HL-60 (cell line): ENCODE measurements at regions not wholly inside any gene's neighbourhood (a gene's known extent, or its start where the extent isn't known, plus 50 kb on each side); places are given as distances from the start of the nearest gene placed in this dataset.

Experiments used
- CTCF ChIP-seq: IDR thresholded peaks from one replicate; pipeline ENCODE4 v1.5.1; 2011; ENCODE audit warnings: low read length, control low read depth, inconsistent platforms; ENCODE audit not compliant: insufficient read depth
- GABPA ChIP-seq: IDR thresholded peaks from 2 replicates; pipeline ENCODE4 v1.6.1; 2012; ENCODE audit warnings: low read depth
- POLR2AphosphoS5 ChIP-seq: IDR thresholded peaks from 2 replicates; pipeline ENCODE4 v1.6.1; 2012; ENCODE audit warnings: low read depth
- SPI1 ChIP-seq: IDR thresholded peaks from 2 replicates; pipeline ENCODE4 v1.6.1; 2012; ENCODE audit warnings: low read depth, mild to moderate bottlenecking, borderline replicate concordance

DNA sequence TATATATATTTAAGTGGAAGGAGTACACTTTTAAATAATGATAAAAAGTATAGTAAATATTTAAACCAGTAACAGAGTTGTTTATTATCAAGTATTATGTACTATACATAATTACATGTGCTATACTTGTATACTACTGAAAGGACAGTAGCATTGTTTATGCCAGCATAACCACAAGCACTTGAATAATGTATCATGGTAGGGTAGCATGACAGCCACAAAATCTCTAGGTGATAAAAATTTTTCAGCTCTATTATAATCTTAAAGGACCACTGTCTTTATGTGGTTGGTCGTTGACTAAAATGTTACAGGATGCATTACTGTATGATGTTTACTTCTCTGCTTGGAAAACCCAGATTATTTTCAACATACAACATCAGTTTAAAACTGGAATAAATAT, 349.2 kb downstream of the CASP12 start:
- TF ChIP-seq CTCF, result no peak
- no peak for TF ChIP-seq POLR2AphosphoS5
- TF ChIP-seq GABPA, result no peak
- TF ChIP-seq SPI1, result no peak
